Heart right ventricle (tissue), 16 donors: ENCODE measurements at regions not wholly inside any gene's neighbourhood (a gene's known extent, or its start where the extent isn't known, plus 50 kb on each side); places are given as distances from the start of the nearest gene placed in this dataset.

Experiments
- ATAC-seq, 8 donors: fragments of 200-7000 bp; cut with Tn5 transposase; one replicate each; pipeline ENCODE4 v1.9.1; 2020; ENCODE audit warnings: mild to moderate bottlenecking in 8 of 8, moderate library complexity in 8 of 8, moderate number of reproducible peaks in 1 of 8
- DNase-seq, 2 donors: peaks; one replicate each; pipeline ENCODE4 v3.0.0-alpha.2; 2020
- H3K27ac ChIP-seq, 10 donors: fragments of 200-600 bp; sonication (generic) in 2 of 10; one replicate each; pipeline versions ENCODE4 v1.5.0 to v1.8.0; 2020 to 2022; ENCODE audit warnings: mild to moderate bottlenecking in 3 of 10
- H3K27me3 ChIP-seq, 7 donors: fragments of 200-600 bp; one replicate each; pipeline ENCODE4 v1.8.0; 2021 to 2022; ENCODE audit warnings: mild to moderate bottlenecking in 2 of 7
- H3K36me3 ChIP-seq, 9 donors: fragments of 200-600 bp; sonication (generic) in 1 of 9; one replicate each; pipeline versions ENCODE4 v1.5.0 to v1.8.0; 2020 to 2022; ENCODE audit warnings: mild to moderate bottlenecking in 2 of 9
- H3K4me1 ChIP-seq, 9 donors: fragments of 200-600 bp; sonication (generic) in 1 of 9; one replicate each; pipeline versions ENCODE4 v1.5.0 to v1.8.0; 2020 to 2022; ENCODE audit warnings: mild to moderate bottlenecking in 4 of 9
- H3K4me3 ChIP-seq, 10 donors: fragments of 200-600 bp; sonication (generic) in 2 of 10; one replicate each; pipeline versions ENCODE4 v1.5.0 to v1.8.0; 2020 to 2022; ENCODE audit warnings: mild to moderate bottlenecking in 7 of 10, moderate library complexity in 2 of 10
- H3K9me3 ChIP-seq, 11 donors: fragments of 200-600 bp in 10 of 11; sonication (generic) in 2 of 11; one replicate each; pipeline versions ENCODE4 v1.5.0 to v1.8.0; 2013 to 2022; ENCODE audit warnings: mild to moderate bottlenecking in 2 of 11, control low read depth in 1 of 11, moderate library complexity in 1 of 11
- WGBS, 2 donors: extraction: QIAGEN DNeasy Blood & Tissue Kit; methylation state at CpG; one replicate each; pipeline ENCODE4 v1.1.7; 2013; ENCODE audit warnings: inconsistent platforms in 1 of 2; 5-methylcytosine and 5-hydroxymethylcytosine counted together
- intact Hi-C, 10 donors: fragments of 100-400 bp; cut with DNase I; formaldehyde crosslinking; loops; one replicate each; pipeline versions ENCODE4 v1.11.1 to v1.14.2; 2022
- TF ChIP-seq, protein P1 (sequence below), 9 donors: fragments of 200-600 bp; sonication (generic) in 2 of 9; IDR thresholded peaks; one replicate each; pipeline versions ENCODE4 v1.5.0 to v1.8.0; 2021 to 2022; ENCODE audit warnings: antibody characterized with exemption in 9 of 9, mild to moderate bottlenecking in 5 of 9, moderate library complexity in 1 of 9
- donor health status: Arrhythmogenic right ventricular cardiomyopathy.
- donor health status: ischemic (EF 13 %, LVEDD 7.1; RV severe dilation, severe dysfunction).
- donor health status: healthy with polysubstance abuse.
- donor health status: DM: no; HTN: yes; CAD: no.
- donor health status: DM: no; HTN: no; CAD: no.
- donor health status: ischemic (EF 25% LVEDD 6.9; RV normal size, moderate dysfunction).
- donor health status: ischemic (EF 25% LVEDD 5.7; RV mildly dilated, moderate dysfunction).
- donor health status: healthy.
- donor health status: DM: yes; HTN: yes; CAD: no.
- donor health status: Ischemic cardiomyopathy.
- donor health status: ischemic (EF 35%, LVEDD 5.7; RV mildly dilated, moderate dysfunction).
- donor health status: nonischemic (EF 11% LVEDD 7.7; RV severe dilation, severe dysfunction).
- donor health status: DM: yes; HTN: yes; CAD: no.
- donor health status: PGD.
- donor health status: ischemic (EF 29% LVEDD 5.4; RV normal size, mild dysfunction).
- donor health status: nonischemic (EF 23%, LVEDD 6.1; RV moderate dilation, normal function).

DNA sequence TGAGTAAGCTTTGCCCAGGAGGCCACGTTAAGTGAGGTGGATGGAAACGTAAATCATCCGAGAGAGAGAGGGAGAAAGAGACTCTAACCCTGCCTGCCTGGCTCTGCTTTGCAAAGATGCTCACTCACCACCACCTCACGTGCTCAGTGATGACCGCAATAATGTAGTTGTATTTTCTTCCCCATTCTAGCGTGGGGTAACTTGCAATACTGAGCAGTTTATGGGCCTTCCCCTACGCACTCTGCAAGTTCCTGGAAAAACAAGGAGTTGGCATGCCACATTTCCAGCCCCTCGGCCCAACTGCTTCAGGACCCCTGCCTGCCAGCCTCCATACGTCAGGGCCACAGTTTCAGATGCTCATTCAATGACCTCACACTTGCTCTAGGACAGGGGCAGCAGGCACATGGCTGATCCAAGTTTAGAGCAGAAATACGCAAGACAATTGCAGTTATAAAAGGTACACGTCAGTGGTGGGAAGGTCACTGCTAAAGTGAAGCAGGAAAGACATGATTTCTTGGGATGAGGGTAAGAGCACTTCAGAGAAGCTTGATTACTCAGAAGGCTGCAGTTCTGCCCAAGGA is 112.5 kb upstream of the RAB4A start:
- Histone ChIP-seq H3K4me3 (no peak overlapping the region), H3K27ac (peak overlapping the region in 4 of 10 donors; percentile 9 to 84 (median 34)), H3K9me3 (no peaks in the 10 kb centered on the region), H3K27me3 (peaks cover 0 to 15% (median 0%) of the 10 kb centered on the region in 7 donors), H3K36me3 (no peaks in the 10 kb centered on the region), H3K4me1 (peaks cover 0 to 57% (median 0%) of the 10 kb centered on the region in 9 donors)
- ATAC-seq, result peak in 6 of 8 donors; percentile 61 to 69 (median 66)
- peak in 1 of 2 donors; percentile 35 for DNase-seq
- WGBS, 2 donors, result 77 to 81% methylated on average over 11 of the region's 11 CpGs
- intact Hi-C loops, result loop anchor here in 6 of 10 donors (5.0 to 10.0 kb wide), 5 partner anchors 421 to 496 kb away; partner anchors contain the start of gene RHOU (in 2 of the 6)
- TF ChIP-seq, protein P1, sequence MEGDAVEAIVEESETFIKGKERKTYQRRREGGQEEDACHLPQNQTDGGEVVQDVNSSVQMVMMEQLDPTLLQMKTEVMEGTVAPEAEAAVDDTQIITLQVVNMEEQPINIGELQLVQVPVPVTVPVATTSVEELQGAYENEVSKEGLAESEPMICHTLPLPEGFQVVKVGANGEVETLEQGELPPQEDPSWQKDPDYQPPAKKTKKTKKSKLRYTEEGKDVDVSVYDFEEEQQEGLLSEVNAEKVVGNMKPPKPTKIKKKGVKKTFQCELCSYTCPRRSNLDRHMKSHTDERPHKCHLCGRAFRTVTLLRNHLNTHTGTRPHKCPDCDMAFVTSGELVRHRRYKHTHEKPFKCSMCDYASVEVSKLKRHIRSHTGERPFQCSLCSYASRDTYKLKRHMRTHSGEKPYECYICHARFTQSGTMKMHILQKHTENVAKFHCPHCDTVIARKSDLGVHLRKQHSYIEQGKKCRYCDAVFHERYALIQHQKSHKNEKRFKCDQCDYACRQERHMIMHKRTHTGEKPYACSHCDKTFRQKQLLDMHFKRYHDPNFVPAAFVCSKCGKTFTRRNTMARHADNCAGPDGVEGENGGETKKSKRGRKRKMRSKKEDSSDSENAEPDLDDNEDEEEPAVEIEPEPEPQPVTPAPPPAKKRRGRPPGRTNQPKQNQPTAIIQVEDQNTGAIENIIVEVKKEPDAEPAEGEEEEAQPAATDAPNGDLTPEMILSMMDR (IDR thresholded peaks at IDR 0.05), result no peak

DNA sequence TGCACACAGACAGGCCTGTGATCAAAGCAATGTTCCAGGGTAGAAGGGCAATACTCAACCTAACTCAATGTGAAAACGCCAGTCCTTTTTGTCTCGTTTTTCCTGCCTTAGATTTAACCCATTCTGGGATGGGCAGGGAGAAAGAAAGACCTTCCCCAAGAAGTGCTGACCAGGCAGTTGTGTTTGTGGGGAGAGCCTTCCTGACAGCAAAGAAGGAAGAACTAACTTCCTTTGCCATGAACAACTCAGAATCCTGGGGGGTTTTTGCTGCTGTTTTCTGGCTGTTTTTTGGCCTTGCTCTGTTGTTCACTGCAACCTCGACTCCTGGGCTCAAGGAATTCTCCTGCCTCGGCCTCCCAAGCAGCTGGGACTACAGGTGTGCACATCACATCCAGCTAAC is 112.0 kb upstream of the RAB4A start:
- Histone ChIP-seq H3K9me3 (no peaks in the 10 kb centered on the region), H3K4me1 (peaks cover 0 to 57% (median 0%) of the 10 kb centered on the region in 9 donors), H3K27ac (peak overlapping the region in 4 of 10 donors; percentile 9 to 84 (median 34)), H3K36me3 (no peaks in the 10 kb centered on the region), H3K4me3 (no peak overlapping the region), H3K27me3 (peaks cover 0 to 18% (median 0%) of the 10 kb centered on the region in 7 donors)
- no peak for DNase-seq
- WGBS, 2 donors, result 50 to 58% methylated on average over 4 of the region's 4 CpGs
- TF ChIP-seq, protein P1 (IDR thresholded peaks at IDR 0.05), result no peak
- peak in 1 of 8 donors; percentile 6 for ATAC-seq
- intact Hi-C loops, result loop anchor here in 6 of 10 donors (5.0 to 10.0 kb wide), 5 partner anchors 422 to 497 kb away; partner anchors contain the start of gene RHOU (in 2 of the 6)

DNA sequence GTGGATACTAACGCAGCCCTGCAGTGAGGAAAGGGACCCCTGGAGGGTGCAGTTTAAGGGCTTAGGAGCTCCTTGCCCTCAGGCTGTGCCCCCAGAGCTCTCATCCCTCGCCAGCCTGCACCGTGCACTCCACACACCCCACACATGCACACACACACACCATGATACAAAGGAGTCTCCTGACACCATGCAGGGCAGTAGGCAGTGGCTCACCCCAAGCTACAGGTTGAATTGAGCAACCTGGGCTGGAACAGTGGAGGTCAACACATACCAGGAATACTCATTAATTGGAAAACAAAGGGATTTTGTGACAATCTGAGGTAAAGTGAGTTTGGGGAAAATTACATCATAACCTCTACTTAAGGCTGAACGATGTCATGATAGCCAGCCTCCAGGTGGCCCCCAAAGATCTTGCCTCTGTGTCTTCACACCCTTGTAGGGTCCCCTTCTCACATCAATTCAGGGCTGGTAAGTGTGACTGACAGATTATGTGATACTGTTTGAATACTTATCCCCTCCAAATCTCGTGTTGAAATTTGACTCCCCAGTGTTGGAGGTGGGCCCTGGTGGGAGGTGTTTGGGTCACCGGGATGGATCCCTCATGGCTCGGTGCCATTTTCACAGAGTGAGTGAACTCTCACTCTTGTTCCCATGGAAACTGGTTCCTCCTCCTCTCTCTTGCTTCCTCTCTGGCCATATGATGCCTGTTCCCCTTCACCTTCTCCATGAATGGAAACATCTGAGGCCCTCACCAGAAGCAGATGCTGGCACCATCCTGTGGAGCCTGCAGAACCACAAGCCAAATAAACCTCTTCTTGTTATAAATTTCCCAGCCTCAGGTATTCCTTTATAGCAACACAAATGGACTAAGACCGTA is 111.0 kb upstream of the RAB4A start:
- TF ChIP-seq, protein P1 (IDR thresholded peaks at IDR 0.05), result no peak
- Histone ChIP-seq H3K27ac (peak overlapping the region in 2 of 10 donors; percentile 23 to 84), H3K36me3 (no peaks in the 10 kb centered on the region), H3K4me3 (no peak overlapping the region), H3K4me1 (peaks cover 0 to 58% (median 0%) of the 10 kb centered on the region in 9 donors), H3K9me3 (no peaks in the 10 kb centered on the region), H3K27me3 (peaks cover 0 to 18% (median 0%) of the 10 kb centered on the region in 7 donors)
- no peak for ATAC-seq
- no peak for DNase-seq
- 74 to 78% methylated on average over 8 of the region's 8 CpGs for WGBS, 2 donors
- intact Hi-C loops, result loop anchor here in 7 of 10 donors (5.0 to 10.0 kb wide), 5 partner anchors 423 to 498 kb away; partner anchors contain the start of gene RHOU (in 3 of the 7)

DNA sequence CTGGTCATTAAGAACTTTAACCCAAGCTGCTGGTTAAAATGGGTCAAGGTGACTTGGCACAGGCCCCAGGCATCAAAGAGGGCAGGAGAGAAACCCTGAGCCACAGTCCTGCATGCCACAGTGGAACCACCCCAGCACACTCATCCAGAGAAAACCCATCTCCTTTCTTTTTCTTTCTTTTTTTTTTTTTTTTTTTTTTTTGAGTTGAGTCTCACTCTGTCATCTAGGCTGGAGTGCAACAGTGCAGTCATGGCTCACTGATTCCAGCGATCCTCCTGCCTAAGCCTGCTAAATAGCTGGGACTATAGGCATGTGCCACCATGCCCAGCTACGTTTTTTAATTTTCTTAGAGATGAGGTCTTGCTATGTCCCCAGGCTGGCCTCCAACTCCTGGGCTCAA is 109.2 kb upstream of the RAB4A start:
- H3K4me1 ChIP-seq, result peaks cover 0 to 47% (median 0%) of the 10 kb centered on the region in 9 donors
- H3K4me3 ChIP-seq, result no peak overlapping the region
- no peaks in the 10 kb centered on the region for H3K36me3 ChIP-seq
- H3K27me3 ChIP-seq, result peaks cover 0 to 23% (median 0%) of the 10 kb centered on the region in 7 donors
- intact Hi-C loops, result loop anchor here in 1 of 10 donors (10.0 kb wide), 1 partner anchor 427 kb away; the partner anchor contains the start of gene RHOU
- no peak overlapping the region for H3K27ac ChIP-seq
- TF ChIP-seq, protein P1 (IDR thresholded peaks at IDR 0.05), result no peak
- DNase-seq (no peak), ATAC-seq (no peak)
- H3K9me3 ChIP-seq, result no peaks in the 10 kb centered on the region
- WGBS, 2 donors, result 91 to 94% methylated on average over 2 of the region's 2 CpGs
